ENCODE measurements at regions not wholly inside any gene's neighbourhood (a gene's known extent, or its start where the extent isn't known, plus 50 kb on each side); places are given as distances from the start of the nearest gene placed in this dataset.
A peak's percentile ranks its signal among the peaks of the same experiment; 100 is the strongest.

DNA sequence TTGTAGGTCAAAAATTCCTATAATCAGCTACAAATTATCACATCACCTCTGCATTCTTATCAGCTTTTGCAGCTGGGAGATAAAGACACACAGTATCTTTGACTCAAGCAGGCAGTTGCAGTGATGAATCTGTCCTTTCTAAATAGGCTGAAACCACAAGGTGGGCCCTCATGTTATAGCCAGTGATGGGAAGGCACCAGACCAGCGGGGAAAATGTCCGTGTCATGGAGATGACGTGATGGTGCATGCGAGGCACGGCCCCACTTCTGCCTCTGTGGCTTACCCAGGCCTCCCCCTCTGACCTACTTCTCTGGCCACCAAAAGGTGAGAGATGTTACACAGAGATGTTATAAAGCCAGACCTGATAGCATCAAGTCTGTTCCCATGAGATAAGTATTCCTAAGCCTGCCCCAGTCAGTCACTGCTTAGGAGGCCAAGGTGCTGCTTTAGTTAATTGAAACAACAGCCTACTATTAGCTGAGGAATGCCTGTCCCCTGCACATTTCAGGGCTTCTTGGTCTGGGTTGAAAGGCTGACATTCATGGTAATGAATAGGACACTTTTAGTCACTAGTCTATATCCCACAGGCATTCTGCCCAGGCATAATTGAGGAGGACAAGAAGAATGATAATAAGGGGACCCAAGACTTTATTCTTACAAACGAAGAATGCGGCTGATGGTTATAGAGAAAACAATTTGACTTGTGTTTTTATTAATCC is 327.9 kb downstream of the LPIN1 start:
- ChIA-PET POLR2A (no interaction called here), CTCF (no interaction called here)
- no peaks in the 10 kb centered on the region for H3K4me1 ChIP-seq (ENCODE audit: control insufficient read depth in 2 of 2, insufficient read depth in 2 of 2, low read length in 2 of 2)
- intact Hi-C loops (cut with micrococcal nuclease), result no loop called here
- Mint-ChIP-seq H3K36me3 (no peaks in the 10 kb centered on the region), H3K9me3 (no peaks in the 10 kb centered on the region), H3K4me3 (no peak overlapping the region), H3K4me1 (peaks cover 0 to 18% (median 4%) of the 10 kb centered on the region in 7 donors), H3K27me3 (peaks cover 0 to 24% (median 0%) of the 10 kb centered on the region in 5 donors), H3K27ac (peak overlapping the region in 2 of 9 donors; percentile 31 to 48)
- H3K36me3 ChIP-seq (ENCODE audit: control insufficient read depth in 2 of 3, insufficient read depth in 3 of 3, low read length in 3 of 3), result no peaks in the 10 kb centered on the region
- no peak overlapping the region for H3K4me3 ChIP-seq (ENCODE audit: low read length)
- peak; percentile 88 for ATAC-seq
- H3K27ac ChIP-seq (ENCODE audit: low read depth, low read length), result no peak overlapping the region
- H3K9me3 ChIP-seq (ENCODE audit: control insufficient read depth in 2 of 3, low read length in 3 of 3), result no peaks in the 10 kb centered on the region
- no peaks in the 10 kb centered on the region for H3K27me3 ChIP-seq (ENCODE audit: control insufficient read depth in 2 of 2, insufficient read depth in 2 of 2, low read length in 2 of 2)
- DNase-seq, result no peak

GRCh38 chr2:12074845-12075217 is 328.4 kb downstream of the LPIN1 start:
- Mint-ChIP-seq H3K9me3 (no peaks in the 10 kb centered on the region), H3K36me3 (no peaks in the 10 kb centered on the region), H3K4me3 (no peak overlapping the region), H3K4me1 (peaks cover 0 to 18% (median 4%) of the 10 kb centered on the region in 7 donors), H3K27me3 (peaks cover 0 to 26% (median 0%) of the 10 kb centered on the region in 5 donors), H3K27ac (no peak overlapping the region)
- no peaks in the 10 kb centered on the region for H3K4me1 ChIP-seq (ENCODE audit: control insufficient read depth in 2 of 2, insufficient read depth in 2 of 2, low read length in 2 of 2)
- no peak overlapping the region for H3K27ac ChIP-seq (ENCODE audit: low read depth, low read length)
- H3K36me3 ChIP-seq (ENCODE audit: control insufficient read depth in 2 of 3, insufficient read depth in 3 of 3, low read length in 3 of 3), result no peaks in the 10 kb centered on the region
- CTCF ChIA-PET, result interaction anchor here (1.7 kb wide), 1 partner anchor 69 kb away, joined by 3 read pairs; no protein-coding TSS in a partner anchor
- DNase-seq, result no peak
- H3K4me3 ChIP-seq (ENCODE audit: low read length), result no peak overlapping the region
- ATAC-seq, result no peak
- POLR2A ChIA-PET, result interaction anchor here (0.6 kb wide), 1 partner anchor 397 kb away, joined by 4 read pairs; no protein-coding TSS in a partner anchor
- H3K27me3 ChIP-seq (ENCODE audit: control insufficient read depth in 2 of 2, insufficient read depth in 2 of 2, low read length in 2 of 2), result no peaks in the 10 kb centered on the region
- intact Hi-C loops (cut with micrococcal nuclease), result no loop called here
- no peaks in the 10 kb centered on the region for H3K9me3 ChIP-seq (ENCODE audit: control insufficient read depth in 2 of 3, low read length in 3 of 3)

DNA sequence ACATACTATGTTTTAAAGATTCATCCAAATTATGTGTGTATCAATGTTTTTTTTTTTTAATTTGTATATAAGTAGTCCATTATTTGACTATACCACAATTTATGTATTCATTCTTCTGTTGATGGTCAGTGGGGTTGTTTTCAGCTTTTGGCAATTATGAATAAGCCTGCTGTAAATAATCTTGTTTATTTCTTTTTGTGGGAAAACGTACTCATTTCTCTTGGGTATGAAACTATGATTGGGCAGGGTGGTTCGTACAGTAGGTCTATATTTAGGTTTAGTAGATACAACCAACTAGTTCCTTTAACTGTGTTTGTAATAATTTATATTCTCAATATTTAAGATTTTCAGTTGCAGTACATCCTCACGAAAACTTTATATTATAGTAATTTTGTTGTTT is 329.2 kb downstream of the LPIN1 start:
- peaks cover 0 to 18% (median 8%) of the 10 kb centered on the region in 7 donors for H3K4me1 Mint-ChIP-seq
- no peaks in the 10 kb centered on the region for H3K9me3 Mint-ChIP-seq
- no peaks in the 10 kb centered on the region for H3K27me3 ChIP-seq (ENCODE audit: control insufficient read depth in 2 of 2, insufficient read depth in 2 of 2, low read length in 2 of 2)
- no peaks in the 10 kb centered on the region for H3K4me1 ChIP-seq (ENCODE audit: control insufficient read depth in 2 of 2, insufficient read depth in 2 of 2, low read length in 2 of 2)
- H3K27me3 Mint-ChIP-seq, result peaks cover 0 to 22% (median 0%) of the 10 kb centered on the region in 5 donors
- no peaks in the 10 kb centered on the region for H3K9me3 ChIP-seq (ENCODE audit: control insufficient read depth in 2 of 3, low read length in 3 of 3)
- no peaks in the 10 kb centered on the region for H3K36me3 Mint-ChIP-seq
- H3K4me3 ChIP-seq (ENCODE audit: low read length), result no peak overlapping the region
- ATAC-seq (no peak), DNase-seq (no peak)
- POLR2A ChIA-PET, result interaction anchor here (0.6 kb wide), 1 partner anchor 397 kb away, joined by 4 read pairs; no protein-coding TSS in a partner anchor
- CTCF ChIA-PET, result interaction anchor here (0.5 to 1.7 kb wide), 2 partner anchors 33 to 70 kb away, joined by 3 to 5 read pairs; no protein-coding TSS in a partner anchor
- intact Hi-C loops (cut with micrococcal nuclease), result no loop called here
- no peak overlapping the region for H3K27ac Mint-ChIP-seq
- no peaks in the 10 kb centered on the region for H3K36me3 ChIP-seq (ENCODE audit: control insufficient read depth in 2 of 3, insufficient read depth in 3 of 3, low read length in 3 of 3)
- no peak overlapping the region for H3K4me3 Mint-ChIP-seq
- H3K27ac ChIP-seq (ENCODE audit: low read depth, low read length), result no peak overlapping the region

- Mint-ChIP-seq H3K27ac (no peak overlapping the region), H3K9me3 (no peaks in the 10 kb centered on the region), H3K36me3 (no peaks in the 10 kb centered on the region), H3K27me3 (peaks cover 0 to 18% (median 0%) of the 10 kb centered on the region in 5 donors), H3K4me1 (peaks cover 2 to 26% (median 20%) of the 10 kb centered on the region in 7 donors), H3K4me3 (no peak overlapping the region)
- peaks cover 6 to 8% of the 10 kb centered on the region in 2 donors for H3K4me1 ChIP-seq (ENCODE audit: control insufficient read depth in 2 of 2, insufficient read depth in 2 of 2, low read length in 2 of 2)
- intact Hi-C loops (cut with micrococcal nuclease), result no loop called here
- H3K9me3 ChIP-seq (ENCODE audit: control insufficient read depth in 2 of 3, low read length in 3 of 3), result no peaks in the 10 kb centered on the region
- CTCF ChIA-PET, result no interaction called here
- POLR2A ChIA-PET, result no interaction called here
- DNase-seq, result no peak
- H3K36me3 ChIP-seq (ENCODE audit: control insufficient read depth in 2 of 3, insufficient read depth in 3 of 3, low read length in 3 of 3), result no peaks in the 10 kb centered on the region
- H3K27ac ChIP-seq (ENCODE audit: low read depth, low read length), result no peak overlapping the region
- no peak overlapping the region for H3K4me3 ChIP-seq (ENCODE audit: low read length)
- H3K27me3 ChIP-seq (ENCODE audit: control insufficient read depth in 2 of 2, insufficient read depth in 2 of 2, low read length in 2 of 2), result no peaks in the 10 kb centered on the region
- no peak for ATAC-seq
Measured at GRCh38 chr2:12076810-12077209, 330.4 kb downstream of the LPIN1 start.

DNA sequence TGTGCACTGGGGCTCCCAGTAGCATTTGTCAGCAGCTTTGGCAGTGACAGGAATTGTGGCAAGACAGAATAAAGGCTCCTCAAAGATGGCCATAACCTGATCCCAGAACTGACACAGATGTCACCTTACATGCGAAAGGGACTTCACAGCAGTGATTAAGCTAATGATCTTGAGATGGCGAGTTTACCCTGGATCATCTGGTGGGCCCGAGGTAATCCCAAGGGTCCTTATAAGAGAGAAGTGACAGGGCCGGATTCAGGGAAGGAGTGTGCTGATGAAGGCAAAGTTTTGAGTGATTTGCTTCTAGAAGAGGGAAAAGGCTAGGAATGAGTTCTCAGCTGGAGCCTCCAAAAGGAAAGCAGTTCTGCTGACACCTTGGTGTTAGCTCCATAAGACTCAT is 333.9 kb downstream of the LPIN1 start:
- peaks cover 0 to 18% (median 0%) of the 10 kb centered on the region in 5 donors for H3K27me3 Mint-ChIP-seq
- H3K4me1 Mint-ChIP-seq, result peaks cover 2 to 43% (median 32%) of the 10 kb centered on the region in 7 donors
- H3K4me3 ChIP-seq (ENCODE audit: low read length), result no peak overlapping the region
- H3K36me3 ChIP-seq (ENCODE audit: control insufficient read depth in 2 of 3, insufficient read depth in 3 of 3, low read length in 3 of 3), result no peaks in the 10 kb centered on the region
- H3K36me3 Mint-ChIP-seq, result no peaks in the 10 kb centered on the region
- no peak for DNase-seq
- peak overlapping the region in 7 of 9 donors; percentile 39 to 89 (median 71) for H3K27ac Mint-ChIP-seq
- POLR2A ChIA-PET, result interaction anchor here (0.6 kb wide), 1 partner anchor 119 kb away, joined by 4 read pairs; no protein-coding TSS in a partner anchor
- H3K9me3 Mint-ChIP-seq, result no peaks in the 10 kb centered on the region
- H3K27me3 ChIP-seq (ENCODE audit: control insufficient read depth in 2 of 2, insufficient read depth in 2 of 2, low read length in 2 of 2), result no peaks in the 10 kb centered on the region
- no peak for ATAC-seq
- H3K27ac ChIP-seq (ENCODE audit: low read depth, low read length), result no peak overlapping the region
- CTCF ChIA-PET, result interaction anchor here (0.6 kb wide), 1 partner anchor 54 kb away, joined by 3 read pairs; no protein-coding TSS in a partner anchor
- H3K4me1 ChIP-seq (ENCODE audit: control insufficient read depth in 2 of 2, insufficient read depth in 2 of 2, low read length in 2 of 2), result peaks cover 6 to 12% of the 10 kb centered on the region in 2 donors
- intact Hi-C loops (cut with micrococcal nuclease), result loop anchor here in 1 of 2 donors (5.0 kb wide), 1 partner anchor 47 kb away; no protein-coding TSS in a partner anchor
- H3K9me3 ChIP-seq (ENCODE audit: control insufficient read depth in 2 of 3, low read length in 3 of 3), result no peaks in the 10 kb centered on the region
- peak overlapping the region in 1 of 10 donors; percentile 14 for H3K4me3 Mint-ChIP-seq

GRCh38 chr2:12081481-12082210 is 335.2 kb downstream of the LPIN1 start:
- Histone ChIP-seq H3K4me1 (ENCODE audit: control insufficient read depth in 2 of 2, insufficient read depth in 2 of 2, low read length in 2 of 2) (peaks cover 6 to 12% of the 10 kb centered on the region in 2 donors), H3K4me3 (ENCODE audit: low read length) (no peak overlapping the region), H3K27ac (ENCODE audit: low read depth, low read length) (no peak overlapping the region), H3K9me3 (ENCODE audit: control insufficient read depth in 2 of 3, low read length in 3 of 3) (no peaks in the 10 kb centered on the region), H3K36me3 (ENCODE audit: control insufficient read depth in 2 of 3, insufficient read depth in 3 of 3, low read length in 3 of 3) (no peaks in the 10 kb centered on the region), H3K27me3 (ENCODE audit: control insufficient read depth in 2 of 2, insufficient read depth in 2 of 2, low read length in 2 of 2) (no peaks in the 10 kb centered on the region)
- ATAC-seq (peak; percentile 93), DNase-seq (peak in 7 of 9 donors; percentile 51 to 83 (median 73))
- Mint-ChIP-seq H3K4me3 (peak overlapping the region in 6 of 10 donors; percentile 16 to 63 (median 42)), H3K27me3 (peaks cover 0 to 12% (median 0%) of the 10 kb centered on the region in 5 donors), H3K4me1 (peaks cover 2 to 43% (median 32%) of the 10 kb centered on the region in 7 donors), H3K36me3 (no peaks in the 10 kb centered on the region), H3K27ac (peak overlapping the region in 8 of 9 donors; percentile 46 to 93 (median 84)), H3K9me3 (no peaks in the 10 kb centered on the region)
- intact Hi-C loops (cut with micrococcal nuclease), result loop anchor here in 1 of 2 donors (5.0 kb wide), 1 partner anchor 46 kb away; no protein-coding TSS in a partner anchor
- CTCF ChIA-PET, result no interaction called here
- POLR2A ChIA-PET, result interaction anchor here (0.6 to 0.7 kb wide), 2 partner anchors 36 to 143 kb away, joined by 3 read pairs; no protein-coding TSS in a partner anchor

Data from naive thymus-derived CD4-positive, alpha-beta T cell (primary cell).